AG04449 (cell line): ENCODE measurements at regions not wholly inside any gene's neighbourhood (a gene's known extent, or its start where the extent isn't known, plus 50 kb on each side); places are given as distances from the start of the nearest gene placed in this dataset.

Experiments
- CTCF ChIA-PET: fragments of 350-600 bp; formaldehyde crosslinking; extraction: SDS; loops from one replicate; lab custom pipeline; 2021; ENCODE audit warnings: antibody characterized with exemption; lab: Yijun Ruan, JAX
- POLR2A ChIA-PET: fragments of 400-600, 350-600 bp; formaldehyde crosslinking; extraction: SDS; loops from one replicate; lab custom pipeline; 2020; ENCODE audit warnings: antibody characterized with exemption, inconsistent platforms; lab: Yijun Ruan, JAX
- DNase-seq: peaks from one replicate; pipeline ENCODE4 v3.0.0-alpha.2; 2010; ENCODE audit warnings: low read depth, low spot score
- H3K4me3 ChIP-seq: 2 replicates; pipeline ENCODE4 v1.5.1; 2011; ENCODE audit warnings: low read depth, mild to moderate bottlenecking, control low read depth, low read length
- TF ChIP-seq, protein P1 (sequence below): IDR thresholded peaks from one replicate; pipeline ENCODE4 v1.5.1; 2011; ENCODE audit warnings: mild to moderate bottlenecking, moderate library complexity, low read length, control low read depth, inconsistent platforms; ENCODE audit not compliant: insufficient read depth; ENCODE audit errors: missing control alignments

DNA sequence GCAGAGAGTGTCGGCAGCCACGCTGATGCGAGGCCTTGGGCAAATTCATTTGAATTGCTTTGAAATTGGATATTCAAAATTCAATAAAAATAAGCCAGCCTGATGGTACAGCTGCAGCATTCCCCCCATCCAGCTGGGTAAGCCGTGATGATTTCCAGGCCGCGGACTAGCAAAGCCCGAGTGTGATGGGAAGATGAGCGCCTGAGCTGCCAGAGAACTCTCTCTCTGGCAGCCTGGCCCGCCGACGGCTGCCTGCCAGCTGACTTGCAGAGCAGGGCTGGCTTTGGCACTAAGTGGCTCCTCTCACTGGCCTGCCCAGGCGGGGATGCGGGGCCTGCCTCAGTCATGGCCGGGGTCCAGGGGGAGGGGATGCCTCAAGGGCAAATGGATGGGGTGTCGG, 268.3 kb upstream of the WWC1 start:
- no peak overlapping the region for H3K4me3 ChIP-seq
- no peak for DNase-seq
- CTCF ChIA-PET, result interaction anchor here (0.6 to 1.5 kb wide), 2 partner anchors 302 to 441 kb away, joined by 3 read pairs; no protein-coding TSS in a partner anchor
- TF ChIP-seq, protein P1, sequence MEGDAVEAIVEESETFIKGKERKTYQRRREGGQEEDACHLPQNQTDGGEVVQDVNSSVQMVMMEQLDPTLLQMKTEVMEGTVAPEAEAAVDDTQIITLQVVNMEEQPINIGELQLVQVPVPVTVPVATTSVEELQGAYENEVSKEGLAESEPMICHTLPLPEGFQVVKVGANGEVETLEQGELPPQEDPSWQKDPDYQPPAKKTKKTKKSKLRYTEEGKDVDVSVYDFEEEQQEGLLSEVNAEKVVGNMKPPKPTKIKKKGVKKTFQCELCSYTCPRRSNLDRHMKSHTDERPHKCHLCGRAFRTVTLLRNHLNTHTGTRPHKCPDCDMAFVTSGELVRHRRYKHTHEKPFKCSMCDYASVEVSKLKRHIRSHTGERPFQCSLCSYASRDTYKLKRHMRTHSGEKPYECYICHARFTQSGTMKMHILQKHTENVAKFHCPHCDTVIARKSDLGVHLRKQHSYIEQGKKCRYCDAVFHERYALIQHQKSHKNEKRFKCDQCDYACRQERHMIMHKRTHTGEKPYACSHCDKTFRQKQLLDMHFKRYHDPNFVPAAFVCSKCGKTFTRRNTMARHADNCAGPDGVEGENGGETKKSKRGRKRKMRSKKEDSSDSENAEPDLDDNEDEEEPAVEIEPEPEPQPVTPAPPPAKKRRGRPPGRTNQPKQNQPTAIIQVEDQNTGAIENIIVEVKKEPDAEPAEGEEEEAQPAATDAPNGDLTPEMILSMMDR, result no peak
- POLR2A ChIA-PET, result no interaction called here

- no peak for DNase-seq
- ChIA-PET CTCF (interaction anchor here (1.5 kb wide), 1 partner anchor 442 kb away, joined by 3 read pairs; no protein-coding TSS in a partner anchor), POLR2A (no interaction called here)
- no peak overlapping the region for H3K4me3 ChIP-seq
- TF ChIP-seq, protein P1, result no peak
Observed at GRCh38 chr5:168024306-168024705, 267.1 kb upstream of the WWC1 start.

DNA sequence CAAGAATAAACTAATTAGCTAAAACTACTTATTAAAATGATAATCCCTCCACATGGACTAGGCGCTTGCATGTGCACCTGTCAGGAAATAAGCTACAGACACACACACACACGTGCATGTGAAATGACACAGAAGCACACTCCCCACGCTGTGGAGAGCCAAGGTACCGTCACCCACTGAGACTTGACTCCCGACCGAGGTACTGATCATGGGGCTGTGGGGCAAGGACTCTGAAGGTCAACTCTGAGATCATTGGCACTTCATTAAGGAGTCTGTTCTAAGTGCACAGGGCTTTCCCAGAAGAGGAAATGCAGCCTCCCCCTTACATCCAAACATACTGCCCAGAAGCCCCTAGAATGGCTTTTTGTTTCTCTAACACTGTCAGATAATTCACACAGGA, 264.4 kb upstream of the WWC1 start:
- CTCF ChIA-PET, result interaction anchor here (0.6 to 1.2 kb wide), 3 partner anchors 9 to 25 kb away, joined by 3 read pairs; no protein-coding TSS in a partner anchor
- TF ChIP-seq, protein P1, result no peak
- no peak for DNase-seq
- POLR2A ChIA-PET, result no interaction called here
- H3K4me3 ChIP-seq, result no peak overlapping the region

DNA sequence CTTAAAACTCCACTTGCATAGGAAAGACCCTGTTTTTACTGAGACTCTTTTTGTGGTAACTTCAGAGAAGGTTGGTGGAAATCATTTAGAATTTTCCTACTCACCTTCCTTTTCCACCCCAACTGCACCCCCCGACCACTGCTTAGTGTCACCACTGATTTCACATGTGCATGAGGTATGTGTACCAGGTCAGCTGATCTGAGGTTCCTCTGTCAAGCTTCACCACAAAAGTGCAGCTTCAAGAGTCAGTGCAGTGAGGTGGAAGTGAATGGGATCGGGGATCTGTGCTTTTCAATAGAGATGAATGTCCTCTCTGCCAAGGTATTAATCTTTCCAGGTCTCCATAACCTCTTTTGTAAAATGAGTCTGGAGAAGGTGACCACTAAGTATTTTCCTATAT, 260.5 kb upstream of the WWC1 start:
- ChIA-PET CTCF (no interaction called here), POLR2A (no interaction called here)
- DNase-seq, result no peak
- TF ChIP-seq, protein P1, result no peak
- no peak overlapping the region for H3K4me3 ChIP-seq

DNA sequence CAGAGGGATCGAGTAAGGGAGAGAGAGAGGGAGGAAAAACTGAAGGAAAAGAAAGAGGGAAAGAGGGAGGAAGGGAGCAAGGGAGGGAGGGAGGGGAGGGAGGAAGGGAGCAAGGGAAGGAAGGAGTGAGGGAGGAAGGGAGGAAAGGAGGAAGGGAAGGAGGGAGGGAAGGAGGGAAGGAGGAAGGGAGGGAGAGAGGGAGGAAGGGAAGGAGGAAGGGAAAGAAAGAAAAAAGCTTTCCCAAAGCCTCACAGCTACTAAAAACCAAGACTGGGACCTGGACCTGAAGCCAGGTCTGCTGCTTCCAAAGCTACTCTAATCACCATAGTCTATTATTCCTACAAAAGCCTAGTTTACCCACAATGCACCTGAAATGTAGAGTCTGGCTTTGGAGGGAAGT, 259.8 kb upstream of the WWC1 start:
- ChIA-PET POLR2A (no interaction called here), CTCF (interaction anchor here (2.1 kb wide), 1 partner anchor 10 kb away, joined by 5 read pairs; no protein-coding TSS in a partner anchor)
- TF ChIP-seq, protein P1, result no peak
- DNase-seq, result no peak
- H3K4me3 ChIP-seq, result no peak overlapping the region

DNA sequence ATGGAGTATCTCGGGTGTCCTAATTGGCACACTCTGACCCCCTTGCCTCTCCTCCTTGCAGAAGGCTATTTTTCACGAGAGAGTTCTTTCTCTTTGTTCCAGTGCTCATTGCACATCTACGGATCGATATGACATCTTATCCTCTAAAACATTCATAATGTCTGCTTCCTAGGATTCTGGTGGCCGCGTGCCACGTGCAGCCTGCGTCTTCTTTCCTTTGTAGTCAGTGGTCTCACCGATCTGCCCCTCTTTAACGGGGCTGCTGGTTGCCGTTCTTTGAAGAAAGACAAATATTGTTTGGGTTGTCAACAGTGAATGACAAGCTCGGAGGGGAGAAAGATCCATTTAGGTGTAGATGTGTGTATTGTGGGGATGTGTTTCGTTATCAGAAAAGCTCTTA, 252.4 kb upstream of the WWC1 start:
- POLR2A ChIA-PET, result no interaction called here
- CTCF ChIA-PET, result no interaction called here

More for the DNA sequence above, 252.4 kb upstream of the WWC1 start:
- TF ChIP-seq, protein P1, result no peak
- DNase-seq, result no peak
- H3K4me3 ChIP-seq, result no peak overlapping the region
